ENCODE measurements at regions not wholly inside any gene's neighbourhood (a gene's known extent, or its start where the extent isn't known, plus 50 kb on each side); places are given as distances from the start of the nearest gene placed in this dataset.
"Not testable (repeated sequence)": the region's sequence is repeated elsewhere in the genome, so short reads cannot be mapped to it uniquely, and the experiment has no call there.

- no peak for DNase-seq
Observed at GRCh38 chr10:117601716-117602115, 59.2 kb downstream of the EMX2 start.

GRCh38 chr10:117603081-117603480 lies 60.5 kb downstream of the EMX2 start:
- no peak for DNase-seq

- no peak for DNase-seq
Observed at GRCh38 chr10:117603726-117604125, 61.2 kb downstream of the EMX2 start.

- peak; percentile 79 for DNase-seq
Observed at GRCh38 chr10:117609095-117609795, 66.7 kb downstream of the EMX2 start.

GRCh38 chr10:117609796-117610170 lies 67.2 kb downstream of the EMX2 start:
- DNase-seq = no peak

DNA sequence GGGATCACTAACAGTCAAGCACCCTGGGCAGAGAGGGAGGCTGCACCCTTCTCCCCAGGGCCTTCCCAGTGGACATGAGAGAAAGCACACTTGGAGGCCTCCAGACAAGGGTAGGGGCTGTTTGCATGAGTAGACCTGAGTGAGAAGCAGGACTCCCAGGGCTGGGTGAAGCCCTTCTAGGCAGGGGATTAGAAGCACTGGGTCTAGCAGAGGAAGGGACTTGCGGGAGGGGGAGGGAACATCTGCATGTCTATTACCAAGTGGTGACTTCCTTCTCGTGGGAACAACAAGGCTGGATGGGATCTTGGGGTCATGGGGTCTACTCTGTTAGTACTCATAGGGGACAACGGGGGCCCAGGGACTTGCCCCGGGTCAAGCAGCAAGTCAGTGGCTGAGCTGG lies 67.8 kb downstream of the EMX2 start:
- no peak for DNase-seq

GRCh38 chr10:117612113-117612512 lies 69.6 kb downstream of the EMX2 start:
- DNase-seq = no peak

GRCh38 chr10:117615649-117616048 lies 73.1 kb downstream of the EMX2 start:
- DNase-seq = no peak

GRCh38 chr10:117616179-117616578 lies 73.6 kb downstream of the EMX2 start:
- DNase-seq = no peak

DNA sequence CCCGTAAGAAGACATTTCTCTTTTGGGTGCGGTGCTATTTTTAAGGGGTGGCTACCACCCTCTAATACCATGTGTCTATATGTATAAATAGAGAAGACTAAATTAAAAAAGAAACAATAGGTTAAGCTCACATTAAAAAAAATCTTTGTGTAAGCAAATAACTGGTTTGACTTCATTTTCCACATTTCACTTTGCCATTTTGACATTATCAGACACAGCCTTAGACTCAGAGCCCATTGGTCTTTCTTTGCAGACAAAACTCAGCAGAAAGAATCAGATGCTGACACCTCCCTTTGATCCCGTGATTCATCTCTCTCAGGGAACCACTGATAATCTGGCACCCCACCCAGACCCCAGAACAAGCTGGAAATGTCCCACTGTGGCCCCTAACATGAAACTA lies 74.5 kb downstream of the EMX2 start:
- DNase-seq = no peak

- DNase-seq = no peak
Observed at GRCh38 chr10:117617659-117618058, 75.1 kb downstream of the EMX2 start.

GRCh38 chr10:117619223-117619622 lies 76.7 kb downstream of the EMX2 start:
- DNase-seq = no peak

DNA sequence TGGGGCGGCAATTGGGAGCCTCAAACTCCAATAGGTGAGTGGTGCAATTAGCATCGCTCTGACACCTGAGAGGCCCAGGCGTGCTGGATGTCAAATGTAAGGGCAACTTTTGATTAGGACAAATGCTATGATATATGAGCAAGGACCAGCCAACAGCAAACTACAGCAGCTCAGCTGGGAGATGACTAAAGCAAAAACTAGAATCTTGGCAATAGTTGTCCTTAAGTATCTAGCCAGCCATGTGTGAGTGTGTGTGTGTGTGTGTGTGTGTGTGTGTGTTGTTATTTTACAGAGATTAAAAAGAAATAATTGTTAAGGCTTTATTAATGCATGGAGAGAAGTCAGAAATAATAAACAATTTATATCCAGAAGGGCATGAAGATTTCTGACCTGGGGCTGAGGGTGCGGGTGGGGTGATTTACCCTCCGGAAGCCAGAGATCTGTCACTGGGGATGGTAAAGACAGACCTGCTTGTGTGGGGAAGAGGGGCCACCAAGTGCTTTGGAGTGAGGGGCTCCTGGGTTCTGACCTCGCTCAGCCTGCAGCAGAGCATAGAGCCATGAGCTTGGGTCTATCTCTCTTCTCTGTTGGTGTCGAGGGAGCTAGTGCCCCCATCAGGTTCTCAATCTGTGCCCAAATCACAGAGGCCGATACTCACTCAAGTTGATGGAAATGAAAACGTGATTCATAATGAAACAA lies 77.3 kb downstream of the EMX2 start:
- DNase-seq = no peak

GRCh38 chr10:117621196-117621595 lies 78.7 kb downstream of the EMX2 start:
- no peak for DNase-seq

- no peak for DNase-seq
Observed at GRCh38 chr10:117621795-117622420, 79.4 kb downstream of the EMX2 start.

DNA sequence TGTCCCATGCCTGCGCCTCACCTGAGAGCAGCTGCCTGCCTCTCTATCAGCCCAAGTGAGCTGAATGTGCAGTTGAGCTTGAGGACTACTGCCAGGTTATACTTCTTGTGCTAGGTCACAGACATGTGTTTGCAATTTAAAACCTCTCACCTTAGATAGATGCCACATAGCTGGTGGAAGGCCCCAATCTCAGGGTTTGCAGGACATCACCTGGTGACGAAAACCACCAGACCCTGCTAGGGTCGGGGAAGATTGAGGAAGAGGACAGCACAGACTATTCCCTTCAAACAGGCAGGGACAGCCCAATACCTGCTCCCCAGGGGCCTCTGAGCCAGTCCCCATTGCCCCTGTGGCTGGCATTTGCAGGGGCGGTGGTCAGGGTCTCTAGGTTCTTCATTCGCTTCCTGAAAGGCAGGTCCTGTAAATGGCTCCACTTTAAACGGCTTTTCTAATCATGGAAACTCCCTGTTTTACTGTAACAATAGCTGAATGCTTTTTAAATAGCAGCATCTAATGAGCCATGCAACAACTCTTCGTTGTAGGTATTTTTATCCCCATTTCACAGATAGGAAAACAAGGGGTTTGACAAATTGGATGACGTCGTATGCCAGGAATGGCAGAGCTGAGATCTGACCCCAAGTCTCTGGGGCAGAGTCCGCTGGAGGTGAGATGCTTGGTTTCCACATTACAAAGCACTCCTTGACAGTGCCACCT lies 80.1 kb downstream of the EMX2 start:
- DNase-seq = no peak

DNA sequence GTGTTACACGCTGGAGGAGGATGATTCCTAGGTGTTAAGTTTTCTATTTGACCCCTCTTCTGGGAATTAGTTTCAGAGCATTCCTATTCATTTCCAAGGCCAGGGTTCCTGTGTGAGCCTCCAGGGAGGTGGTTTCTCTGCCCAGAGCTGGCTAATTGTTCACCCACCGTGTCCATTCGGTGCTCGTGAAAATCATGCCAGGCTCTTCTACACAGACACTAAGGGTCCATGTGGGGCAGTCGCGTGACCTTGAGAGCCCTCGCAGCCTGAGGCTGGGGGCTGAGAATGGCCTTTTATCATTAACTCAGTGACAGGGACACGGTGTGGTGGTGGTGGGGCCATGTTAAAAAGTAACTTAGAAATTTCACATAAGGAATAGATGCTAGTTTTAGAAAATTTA lies 83.7 kb downstream of the EMX2 start:
- DNase-seq = no peak

- no peak for DNase-seq
Observed at GRCh38 chr10:117627561-117627960, 85.0 kb downstream of the EMX2 start.

DNA sequence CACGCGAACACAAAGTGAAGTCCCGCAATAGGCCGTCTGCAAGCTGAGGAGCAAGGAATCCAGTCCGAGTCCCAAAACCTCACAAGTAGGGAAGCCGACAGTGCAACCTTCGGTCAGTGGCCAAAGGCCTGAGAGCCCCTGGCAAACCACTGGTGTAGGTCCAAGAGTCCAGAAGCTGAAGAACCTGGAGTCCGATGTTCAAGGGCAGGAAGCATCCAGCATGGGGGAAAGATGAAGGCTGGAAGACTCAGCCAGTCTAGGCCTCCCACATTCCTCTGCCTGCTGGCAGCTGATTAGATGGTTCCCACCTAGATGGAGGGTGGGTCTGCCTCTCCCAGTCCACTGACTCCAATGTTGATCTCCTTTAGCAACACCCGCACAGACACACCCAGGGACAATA lies 87.2 kb downstream of the EMX2 start:
- not testable (repeated sequence) for DNase-seq

- DNase-seq = peak; percentile 66
Observed at GRCh38 chr10:117631276-117632145, 89.0 kb downstream of the EMX2 start.

DNA sequence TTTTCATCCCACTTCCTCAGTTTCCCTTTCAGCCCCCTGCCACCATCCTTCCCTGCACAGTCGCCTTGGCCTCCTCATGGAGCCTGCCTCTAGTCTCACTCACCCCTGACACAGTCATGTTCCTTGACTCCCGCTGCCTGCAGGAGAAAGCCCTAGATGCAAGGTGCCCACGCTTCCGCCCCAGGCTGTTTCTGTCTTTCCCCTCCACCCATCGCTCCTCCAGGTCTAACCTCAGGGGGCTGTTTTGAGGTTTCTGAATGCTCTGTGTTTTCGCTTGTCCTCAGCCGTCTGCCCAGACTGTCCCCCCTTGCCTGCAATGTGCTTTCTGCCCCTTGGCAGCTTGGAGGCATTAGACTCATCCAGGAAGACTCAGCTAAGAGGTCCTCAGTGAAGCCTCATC lies 89.9 kb downstream of the EMX2 start:
- DNase-seq = no peak

- DNase-seq = no peak
Observed at GRCh38 chr10:117635826-117636225, 93.3 kb downstream of the EMX2 start.

DNA sequence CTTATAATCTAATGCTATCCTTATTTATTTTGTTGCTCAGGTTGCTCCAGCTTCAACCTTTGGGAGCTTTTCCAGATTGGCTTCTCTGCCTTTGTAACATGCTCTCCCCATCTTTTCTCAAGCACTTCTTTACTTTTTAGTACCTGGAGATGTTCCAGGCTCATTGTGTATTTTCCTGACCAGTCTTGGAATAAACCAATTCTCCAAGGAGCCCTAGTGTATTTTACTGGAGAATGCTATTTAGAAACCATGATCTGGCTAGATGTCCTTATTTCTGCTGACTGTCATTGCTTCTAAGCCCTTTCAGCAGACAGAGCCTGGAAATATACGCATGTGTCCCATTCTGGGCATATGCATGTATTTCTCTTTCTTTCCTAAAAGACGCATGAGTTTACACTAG lies 95.7 kb downstream of the EMX2 start:
- DNase-seq = no peak
